GM19193 (cell line): ENCODE measurements at regions not wholly inside any gene's neighbourhood (a gene's known extent, or its start where the extent isn't known, plus 50 kb on each side); places are given as distances from the start of the nearest gene placed in this dataset.

Experiments used
- POLR2A ChIP-seq: IDR thresholded peaks from 4 replicates; pipeline ENCODE4 v1.6.1; 2011; ENCODE audit not compliant: insufficient read depth, insufficient read length; ENCODE audit errors: extremely low read depth

DNA sequence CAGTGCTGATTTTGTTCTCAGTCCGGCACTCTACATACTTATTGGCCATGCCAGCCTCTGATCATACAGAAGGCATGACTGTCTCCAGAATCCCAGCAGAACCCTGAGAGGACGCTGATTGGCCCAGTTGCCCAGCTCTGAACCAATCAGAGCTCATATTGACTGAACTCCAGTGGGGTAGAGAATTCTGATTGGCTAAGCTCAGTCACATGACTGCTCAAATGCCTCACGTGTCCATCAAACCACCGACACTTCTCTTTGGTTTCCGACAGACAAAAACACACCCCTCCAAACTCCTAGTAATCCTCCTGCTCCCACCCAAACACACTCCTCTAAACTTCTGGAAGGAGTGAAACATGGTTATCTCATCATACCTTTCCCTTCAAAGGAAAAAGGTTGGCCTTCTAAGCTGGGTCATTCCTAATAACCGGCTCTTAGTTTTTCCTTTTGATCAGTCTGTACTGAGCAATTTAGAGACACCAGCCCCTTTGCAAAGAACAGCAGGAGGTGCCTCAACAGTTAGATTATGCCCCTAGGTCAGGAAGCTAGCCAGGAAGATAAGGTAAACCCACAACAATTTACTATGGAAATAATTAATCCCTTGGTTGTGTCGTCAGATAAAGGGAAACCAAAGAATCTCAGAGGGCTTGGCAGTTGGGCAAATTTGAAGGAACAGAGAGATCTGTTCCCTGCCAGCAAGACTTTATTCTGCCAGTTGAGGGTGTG is 187.8 kb downstream of the TLE3 start:
- no peak for TF ChIP-seq POLR2A

DNA sequence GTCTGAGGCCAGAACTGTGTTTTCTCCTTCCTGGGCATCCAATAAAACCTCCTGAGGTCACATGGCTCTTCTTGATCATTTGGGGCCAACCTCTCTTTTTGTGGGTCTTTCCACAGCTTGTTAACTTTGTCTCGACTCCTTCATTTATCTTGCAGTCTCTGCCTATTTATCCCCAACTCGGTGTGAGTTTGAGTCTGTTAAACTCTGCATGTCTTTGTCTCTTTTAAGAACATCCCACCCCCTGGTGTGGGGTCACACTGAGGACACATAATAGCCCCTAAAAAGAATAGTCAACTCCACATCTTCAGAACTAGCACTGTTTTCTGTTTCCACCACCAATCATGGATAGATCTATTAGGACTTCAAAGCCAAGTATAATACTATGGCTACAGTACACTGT is 187.2 kb downstream of the TLE3 start:
- no peak for TF ChIP-seq POLR2A

DNA sequence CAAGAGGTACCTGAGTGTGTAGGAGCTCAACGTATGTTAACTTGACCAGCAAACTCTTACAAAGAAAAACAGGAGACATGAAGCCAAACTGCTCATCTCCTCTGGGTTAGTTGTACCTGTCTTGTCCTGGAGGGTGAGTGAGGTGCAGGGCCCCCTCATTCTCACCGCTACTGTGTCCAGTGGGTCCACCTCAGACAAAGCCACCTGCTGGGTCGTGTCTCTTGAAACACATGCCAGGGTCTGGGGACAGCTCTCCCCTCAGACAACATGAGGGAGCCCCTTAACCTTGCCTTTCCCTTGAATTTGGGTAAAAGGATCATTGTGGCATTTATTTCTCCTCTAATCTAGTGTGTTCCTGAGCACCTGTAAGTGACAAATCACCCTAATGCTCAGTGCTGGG is 185.6 kb downstream of the TLE3 start:
- no peak for TF ChIP-seq POLR2A

DNA sequence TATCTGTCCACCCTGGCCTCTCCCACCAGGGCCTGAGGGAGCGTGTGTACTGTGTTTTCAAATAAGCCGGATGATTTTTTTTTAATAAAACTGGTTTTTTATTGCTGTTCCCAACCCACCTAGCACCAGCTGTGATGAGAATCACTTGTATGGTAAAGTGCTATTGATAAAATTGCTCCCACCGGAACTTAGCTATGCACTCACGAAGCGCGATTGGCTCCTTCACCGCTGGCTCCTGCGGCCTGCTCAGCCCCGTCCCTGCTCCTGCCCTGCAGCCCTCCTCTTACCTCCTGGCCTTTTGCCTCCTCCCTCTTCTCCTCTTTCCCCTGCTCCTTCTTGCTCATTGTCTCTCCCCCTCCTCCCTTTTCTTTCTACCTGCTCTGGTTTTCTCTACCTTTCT is 183.7 kb downstream of the TLE3 start:
- TF ChIP-seq POLR2A, result no peak

DNA sequence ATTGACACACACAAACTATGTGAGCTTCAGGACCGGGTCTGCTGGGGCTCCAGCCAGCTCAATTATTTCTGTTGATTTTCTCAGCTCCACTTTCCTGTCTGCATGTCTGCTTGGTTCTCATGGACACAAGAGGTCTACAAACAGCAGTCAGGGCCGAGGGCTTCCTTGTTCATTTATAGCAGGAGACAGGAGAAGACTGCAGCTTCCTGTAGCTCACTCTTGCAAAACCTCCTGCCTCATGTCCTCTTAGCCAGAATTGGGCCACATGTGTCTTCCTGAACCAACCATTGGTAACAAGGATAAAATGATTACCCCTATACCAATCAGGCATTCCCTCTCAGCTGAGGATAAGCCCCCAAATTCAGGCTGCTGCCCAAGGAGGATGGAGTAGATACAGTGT is 182.8 kb downstream of the TLE3 start:
- TF ChIP-seq POLR2A, result no peak

DNA sequence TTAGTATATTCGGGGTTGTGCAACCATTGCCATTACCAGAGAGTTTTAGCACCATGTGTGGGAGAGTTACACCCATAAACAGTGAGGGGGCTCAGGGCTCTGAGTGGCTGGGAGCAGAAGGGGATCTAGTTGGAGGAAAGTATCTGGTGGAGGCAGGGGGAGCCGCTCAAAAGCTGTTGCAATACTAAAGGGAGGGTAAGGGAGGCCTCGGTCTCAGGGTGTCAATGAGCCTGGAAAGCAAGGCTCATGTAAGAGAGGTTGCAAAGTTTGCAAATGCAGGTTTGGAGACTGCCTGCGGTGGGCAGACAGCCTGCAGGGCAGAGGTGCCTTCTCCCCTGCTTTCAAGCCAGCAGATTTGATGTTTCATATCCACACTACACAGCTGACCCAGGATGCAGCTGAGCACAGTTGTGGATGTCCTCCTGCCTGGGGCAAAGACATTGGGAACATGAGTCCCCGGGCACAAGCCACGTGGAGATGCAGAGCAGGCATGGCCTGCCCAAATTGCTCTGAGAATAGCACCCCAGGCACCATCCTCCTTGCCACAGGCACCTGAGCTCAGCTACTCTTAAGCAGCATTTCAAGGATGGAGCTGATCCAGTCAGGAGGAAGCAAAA is 181.4 kb downstream of the TLE3 start:
- TF ChIP-seq POLR2A, result no peak

DNA sequence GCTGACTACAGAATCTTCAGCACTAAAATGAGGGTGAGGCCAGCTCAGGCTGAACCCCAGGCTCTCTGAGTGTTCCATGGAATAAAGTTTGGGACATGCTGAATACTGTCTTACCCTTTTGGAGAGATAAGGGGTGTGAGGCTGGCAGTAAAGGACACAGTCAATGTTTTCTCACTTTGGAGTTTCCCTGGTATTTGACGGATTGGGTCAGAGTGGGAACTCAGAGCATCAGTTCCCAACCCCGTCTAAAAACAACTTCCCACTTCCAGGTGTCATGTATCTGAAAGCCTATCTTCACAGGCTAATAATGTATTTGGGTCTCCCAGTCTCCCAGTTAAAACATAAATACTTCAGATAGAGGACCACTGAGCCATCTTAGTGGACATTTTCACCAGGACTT is 180.7 kb downstream of the TLE3 start:
- no peak for TF ChIP-seq POLR2A

DNA sequence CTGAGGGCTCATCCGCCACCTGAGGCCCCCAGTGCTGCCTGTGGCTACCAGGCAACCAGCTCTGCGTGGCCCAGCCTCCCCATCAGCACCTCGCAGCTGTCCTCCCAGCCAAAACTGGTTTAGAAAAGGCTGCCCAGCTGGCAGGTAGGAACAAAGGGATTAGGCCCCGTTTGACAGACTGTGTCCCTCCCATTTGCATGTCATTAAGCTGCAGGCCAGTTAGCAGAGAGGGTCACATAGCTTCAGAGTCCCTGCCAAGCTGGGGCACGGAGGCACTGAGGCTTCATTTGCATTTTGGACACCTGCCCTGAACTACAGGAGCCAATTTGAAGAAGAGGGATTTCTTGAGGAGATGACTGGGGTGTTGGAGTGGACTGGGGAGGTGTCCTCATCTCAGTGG is 177.9 kb downstream of the TLE3 start:
- no peak for TF ChIP-seq POLR2A

DNA sequence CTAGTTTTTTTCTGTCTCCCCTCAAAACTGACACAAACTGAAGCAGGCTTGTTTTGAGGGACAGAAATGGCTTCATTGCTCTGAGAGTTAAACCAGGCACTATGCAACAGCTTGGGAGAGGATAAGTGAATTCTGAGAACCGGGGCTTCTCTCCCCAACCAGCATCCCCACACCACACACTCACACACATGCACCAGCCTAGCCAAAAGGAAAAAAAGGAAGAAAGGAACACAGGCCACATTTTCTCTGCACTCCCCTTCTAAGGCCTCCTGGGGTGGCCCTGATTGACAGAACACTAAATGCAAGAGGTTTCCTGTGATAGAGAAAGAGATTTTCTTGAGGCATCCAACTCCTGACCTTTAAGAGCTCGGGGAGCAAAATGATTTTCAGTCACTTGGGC is 177.5 kb downstream of the TLE3 start:
- TF ChIP-seq POLR2A, result no peak

DNA sequence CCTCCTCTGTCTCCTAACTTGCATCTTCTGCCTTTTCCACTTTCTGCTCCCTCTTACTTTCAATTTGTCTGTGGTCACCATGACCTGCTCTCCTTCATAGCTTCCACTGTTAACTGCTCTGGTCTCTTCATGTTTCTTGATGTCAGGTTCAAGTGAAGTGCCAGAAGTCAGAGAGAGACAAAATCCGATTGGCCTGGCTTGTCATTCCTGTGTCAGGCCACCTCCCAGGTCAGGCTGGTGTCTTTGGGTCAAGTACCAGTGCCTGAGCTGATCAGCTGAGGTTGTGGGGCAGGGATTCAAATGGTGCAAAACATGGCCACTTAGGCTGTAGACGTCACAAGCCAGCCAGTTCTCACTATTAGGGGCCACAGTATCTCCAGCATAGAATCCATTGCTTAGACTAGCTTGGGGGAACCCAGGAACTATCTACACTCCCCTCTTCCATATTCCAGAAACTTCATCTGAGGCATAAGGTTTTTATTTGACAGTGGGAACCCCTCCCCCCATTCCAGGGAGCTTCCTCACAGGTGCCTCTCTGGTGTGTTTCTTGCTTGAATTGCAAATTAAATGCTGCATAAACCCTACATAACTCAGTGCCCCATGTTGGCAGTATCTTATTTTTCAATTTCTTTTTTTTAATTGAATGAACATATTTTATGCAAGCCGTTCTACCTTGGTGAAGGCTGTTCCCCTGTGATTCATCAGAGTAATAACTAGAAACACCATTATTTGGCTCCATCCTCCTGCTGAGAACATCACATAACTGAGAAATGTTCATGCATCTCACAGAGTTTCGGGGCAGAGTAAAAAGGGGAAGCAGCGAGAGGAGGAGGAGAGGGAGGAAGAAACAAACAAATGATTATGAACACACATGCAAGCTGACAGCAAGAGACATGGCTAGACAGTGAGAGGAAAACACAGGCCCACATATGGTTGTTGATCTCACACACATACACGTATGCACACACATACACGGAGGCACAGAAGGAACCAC is 175.8 kb downstream of the TLE3 start:
- no peak for TF ChIP-seq POLR2A

DNA sequence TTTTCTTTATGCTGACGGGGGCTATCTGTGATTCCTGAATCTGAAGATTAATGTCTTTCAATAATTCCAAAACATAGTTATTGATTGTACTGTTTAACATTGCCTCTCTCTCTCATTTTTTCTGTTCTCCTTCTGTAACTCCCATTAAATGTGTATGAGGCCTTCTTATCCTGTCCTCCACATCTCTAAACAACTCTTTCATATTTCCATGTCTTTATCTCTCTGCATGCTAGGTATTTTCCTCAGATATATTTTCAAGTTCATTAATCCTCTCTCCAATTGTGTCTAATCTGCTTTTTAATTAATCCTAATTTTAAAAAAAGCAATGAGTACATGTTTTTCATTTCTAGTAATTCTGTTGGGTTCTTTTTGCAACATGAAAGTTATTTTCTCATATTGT is 173.2 kb downstream of the TLE3 start:
- TF ChIP-seq POLR2A, result no peak

DNA sequence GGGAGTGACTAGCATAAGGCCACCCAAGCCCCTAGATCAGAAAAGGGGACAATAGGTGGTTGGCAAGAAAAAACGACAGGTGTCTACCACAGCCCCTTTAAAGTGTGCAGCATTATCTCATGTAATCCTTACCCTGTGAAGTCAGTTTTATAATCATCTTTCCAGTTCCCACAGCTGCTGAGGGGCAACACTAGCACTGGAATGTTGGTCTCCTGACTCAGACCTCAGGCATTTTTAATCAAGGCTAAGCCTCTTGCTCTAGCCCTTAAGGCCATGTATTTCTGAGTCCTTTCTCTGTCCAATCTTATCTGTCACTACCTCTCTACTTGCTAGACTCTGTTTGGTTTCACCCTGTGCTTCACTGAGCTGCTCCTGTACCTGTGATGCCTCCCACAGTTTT is 171.7 kb downstream of the TLE3 start:
- no peak for TF ChIP-seq POLR2A

DNA sequence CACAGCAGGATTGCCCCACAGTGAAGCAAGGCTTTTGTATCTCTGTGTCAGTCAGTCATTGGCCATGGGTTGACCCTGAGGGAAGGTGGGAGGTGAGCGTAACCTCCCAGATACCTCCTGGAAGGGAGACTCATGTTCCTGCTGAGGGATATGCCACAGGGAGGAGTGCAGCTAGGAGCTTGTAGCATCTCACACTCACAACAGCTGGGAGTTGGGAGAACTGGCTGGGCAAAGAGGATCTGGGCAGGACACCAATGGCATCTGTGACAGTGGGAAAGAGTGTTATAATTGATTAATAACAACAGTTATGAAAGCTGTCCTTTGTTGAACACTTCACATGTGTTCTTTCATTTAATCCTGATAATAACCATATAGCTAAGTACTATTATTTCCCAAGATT is 171.0 kb downstream of the TLE3 start:
- TF ChIP-seq POLR2A, result no peak

DNA sequence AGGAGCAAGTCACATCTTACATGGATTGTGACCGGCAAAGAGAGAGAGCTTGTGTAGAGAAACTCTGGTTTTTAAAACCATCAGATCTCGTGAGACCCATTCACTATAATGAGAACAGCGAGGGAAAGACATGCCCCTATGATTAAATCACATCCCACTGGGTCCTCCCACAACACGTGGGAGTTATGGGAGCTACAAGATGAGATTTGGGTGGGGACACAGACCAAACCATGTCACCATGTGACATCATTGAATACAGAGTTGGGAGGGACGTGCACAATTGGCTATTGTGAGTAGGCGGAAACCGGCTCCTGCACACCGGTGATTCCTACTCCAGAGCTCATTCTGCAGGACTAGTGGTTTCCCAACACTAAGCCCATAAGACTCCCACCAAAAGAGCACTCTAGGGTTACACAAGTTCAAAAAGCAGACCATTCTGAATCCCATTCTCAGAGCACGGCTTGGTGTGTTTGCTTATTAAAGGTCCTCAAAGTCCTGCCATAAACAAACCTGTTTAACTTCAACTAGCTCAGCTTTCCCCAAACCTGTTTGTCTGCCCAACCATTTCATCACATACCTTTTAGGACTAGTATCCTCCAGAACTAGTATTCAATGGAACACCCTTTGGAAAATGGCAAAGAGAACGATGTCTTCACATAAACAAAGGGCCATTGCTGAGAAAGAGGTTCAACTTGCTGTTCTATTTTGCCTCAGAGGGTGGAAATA is 167.6 kb downstream of the TLE3 start:
- TF ChIP-seq POLR2A, result no peak

DNA sequence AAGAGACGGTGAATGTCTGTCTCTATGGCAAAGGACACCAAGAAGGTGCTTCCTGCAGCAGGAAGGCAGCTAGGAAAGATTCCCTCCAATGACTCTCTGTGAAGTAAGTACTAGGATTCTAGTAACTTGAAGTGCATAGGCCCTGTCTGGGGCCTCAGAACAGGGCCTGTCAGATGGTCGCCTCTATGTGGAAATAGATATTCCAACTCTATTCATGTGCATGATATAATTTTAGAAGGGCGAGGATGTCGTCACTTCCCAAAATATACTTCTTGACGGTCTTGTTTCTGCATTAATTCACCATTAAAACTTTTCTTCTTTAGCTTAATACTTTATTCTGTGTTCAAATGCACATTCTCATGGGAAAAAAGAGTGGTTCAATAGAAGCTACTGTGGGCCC is 167.0 kb downstream of the TLE3 start:
- TF ChIP-seq POLR2A, result no peak
